ENCODE measurements at regions not wholly inside any gene's neighbourhood (a gene's known extent, or its start where the extent isn't known, plus 50 kb on each side); places are given as distances from the start of the nearest gene placed in this dataset.

DNA sequence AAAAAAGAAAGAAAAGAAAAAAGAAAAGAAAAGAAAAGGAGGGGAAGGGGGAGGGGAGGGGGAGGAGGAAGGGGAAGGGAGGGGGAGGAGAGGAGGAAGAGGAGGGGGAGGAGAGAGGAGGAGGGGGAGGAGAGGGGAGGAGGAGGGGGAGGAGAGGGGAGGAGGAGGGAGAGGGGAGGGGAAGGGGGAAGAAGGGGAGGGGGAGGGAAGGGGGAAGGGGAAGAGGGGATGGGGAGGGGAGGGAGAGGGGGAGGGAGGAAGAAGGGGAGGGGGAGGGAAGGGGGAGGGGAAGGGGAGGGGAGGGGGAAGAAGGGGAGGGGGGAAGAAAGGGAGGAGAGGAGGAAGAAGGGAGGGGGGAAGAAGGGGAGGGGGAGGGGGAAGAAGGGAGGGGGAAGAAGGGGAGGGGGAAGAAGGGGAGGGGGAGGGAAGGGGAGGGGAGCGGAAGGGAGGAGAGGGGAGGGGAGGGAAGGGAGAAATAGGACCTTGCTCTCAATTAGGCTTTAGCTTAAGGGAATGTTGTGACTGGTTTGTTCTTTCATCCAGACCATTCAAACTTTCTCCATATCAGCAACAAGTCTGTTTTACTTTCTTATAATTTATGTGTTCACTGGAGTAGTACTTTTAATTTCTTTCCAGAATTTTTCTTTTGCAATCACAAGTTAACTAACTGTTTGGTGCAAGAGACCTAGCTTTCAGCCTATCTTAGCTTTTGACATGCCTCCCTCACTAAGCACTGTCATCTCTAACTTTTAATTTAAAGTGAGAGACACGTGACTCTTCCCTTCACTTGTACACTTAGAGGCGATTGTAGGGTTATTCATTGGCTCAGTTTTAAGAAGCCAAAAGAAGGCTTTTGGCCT is 76.5 kb upstream of the EGLN3 start:
- no peaks in the 10 kb centered on the region for H3K36me3 ChIP-seq (ENCODE audit: control insufficient read depth in 1 of 2, insufficient read depth in 2 of 2, low read length in 1 of 2)
- DNase-seq: no peak
- peaks cover 0 to 1% of the 10 kb centered on the region in 2 donors for H3K27me3 ChIP-seq (ENCODE audit: control insufficient read depth in 1 of 2, insufficient read depth in 2 of 2, low read length in 1 of 2)
- H3K9me3 ChIP-seq (ENCODE audit: control insufficient read depth, low read length): no peaks in the 10 kb centered on the region
- H3K4me1 ChIP-seq (ENCODE audit: control insufficient read depth in 1 of 2, insufficient read depth in 2 of 2, low read length in 2 of 2): no peaks in the 10 kb centered on the region
- H3K27ac ChIP-seq (ENCODE audit: low read depth in 1 of 2, low read length in 2 of 2): no peak overlapping the region
- intact Hi-C loops (cut with DNase I): no loop called here
- ATAC-seq (ENCODE audit: low FRiP score): no peak
- 62 to 73% methylated on average over 3 of the region's 3 CpGs for WGBS, 2 donors
- no peak overlapping the region for H3K4me3 ChIP-seq (ENCODE audit: low read length in 2 of 2)

DNA sequence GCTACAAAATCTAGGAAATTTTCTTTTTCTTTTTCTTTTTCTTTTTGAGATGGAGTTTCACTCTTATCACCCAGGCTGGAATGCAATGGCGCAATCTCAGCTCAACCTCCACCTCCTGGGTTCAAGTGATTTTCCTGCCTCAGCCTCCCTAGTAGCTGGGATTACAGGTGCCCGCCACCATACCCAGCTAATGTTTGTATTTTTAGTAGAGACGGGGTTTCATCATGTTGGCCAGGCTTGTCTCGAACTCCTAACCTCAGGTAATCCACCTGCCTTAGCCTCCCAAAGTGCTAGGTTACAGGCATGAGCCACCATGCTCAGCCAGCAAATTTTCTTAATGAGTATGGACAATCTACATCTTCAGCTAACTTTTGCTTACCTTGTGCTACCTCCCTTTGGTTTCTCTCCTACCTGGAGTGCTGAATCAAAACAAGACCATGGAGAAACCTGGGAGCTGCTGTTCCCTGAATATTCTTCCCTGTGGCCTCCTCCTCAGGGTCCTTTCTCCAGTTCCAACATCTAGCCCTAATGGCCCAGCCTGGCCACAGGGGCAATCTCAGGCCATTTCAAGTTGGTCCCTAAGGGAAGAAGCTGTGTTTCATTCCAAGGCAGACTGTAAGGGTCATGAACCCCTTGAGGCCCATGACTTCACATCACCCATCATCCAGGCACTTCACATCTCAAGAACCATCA is 74.6 kb upstream of the EGLN3 start:
- H3K27me3 ChIP-seq (ENCODE audit: control insufficient read depth in 1 of 2, insufficient read depth in 2 of 2, low read length in 1 of 2): peaks cover 0 to 1% of the 10 kb centered on the region in 2 donors
- no peak overlapping the region for H3K27ac ChIP-seq (ENCODE audit: low read depth in 1 of 2, low read length in 2 of 2)
- intact Hi-C loops (cut with DNase I): no loop called here
- WGBS, 2 donors: 98 to 100% methylated on average over 4 of the region's 4 CpGs
- no peaks in the 10 kb centered on the region for H3K4me1 ChIP-seq (ENCODE audit: control insufficient read depth in 1 of 2, insufficient read depth in 2 of 2, low read length in 2 of 2)
- DNase-seq: no peak
- no peaks in the 10 kb centered on the region for H3K36me3 ChIP-seq (ENCODE audit: control insufficient read depth in 1 of 2, insufficient read depth in 2 of 2, low read length in 1 of 2)
- no peak for ATAC-seq (ENCODE audit: low FRiP score)
- no peaks in the 10 kb centered on the region for H3K9me3 ChIP-seq (ENCODE audit: control insufficient read depth, low read length)
- H3K4me3 ChIP-seq (ENCODE audit: low read length in 2 of 2): no peak overlapping the region

DNA sequence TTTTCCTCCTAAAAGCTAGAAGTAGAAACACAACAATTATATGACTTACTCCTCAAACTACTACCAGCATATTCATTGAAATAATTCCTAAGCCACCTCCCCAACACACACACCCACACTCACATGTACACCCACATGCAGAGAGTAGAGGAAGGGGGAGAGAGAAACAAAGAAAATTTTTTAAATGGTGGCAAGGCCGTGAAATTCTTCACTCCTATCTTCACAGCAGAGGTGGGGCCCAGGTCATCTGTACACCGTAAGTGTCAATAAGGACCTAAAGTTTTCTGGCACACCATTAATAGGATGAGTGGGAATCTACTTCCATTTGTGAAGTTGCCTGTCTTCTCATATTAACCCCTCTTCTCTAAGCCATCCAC is 73.9 kb upstream of the EGLN3 start:
- 66 to 100% methylated on average over 2 of the region's 2 CpGs for WGBS, 2 donors
- H3K27ac ChIP-seq (ENCODE audit: low read depth in 1 of 2, low read length in 2 of 2): no peak overlapping the region
- DNase-seq: no peak
- peaks cover 0 to 1% of the 10 kb centered on the region in 2 donors for H3K27me3 ChIP-seq (ENCODE audit: control insufficient read depth in 1 of 2, insufficient read depth in 2 of 2, low read length in 1 of 2)
- H3K4me1 ChIP-seq (ENCODE audit: control insufficient read depth in 1 of 2, insufficient read depth in 2 of 2, low read length in 2 of 2): no peaks in the 10 kb centered on the region
- no peaks in the 10 kb centered on the region for H3K9me3 ChIP-seq (ENCODE audit: control insufficient read depth, low read length)
- no peak for ATAC-seq (ENCODE audit: low FRiP score)
- no peak overlapping the region for H3K4me3 ChIP-seq (ENCODE audit: low read length in 2 of 2)
- intact Hi-C loops (cut with DNase I): no loop called here
- no peaks in the 10 kb centered on the region for H3K36me3 ChIP-seq (ENCODE audit: control insufficient read depth in 1 of 2, insufficient read depth in 2 of 2, low read length in 1 of 2)

DNA sequence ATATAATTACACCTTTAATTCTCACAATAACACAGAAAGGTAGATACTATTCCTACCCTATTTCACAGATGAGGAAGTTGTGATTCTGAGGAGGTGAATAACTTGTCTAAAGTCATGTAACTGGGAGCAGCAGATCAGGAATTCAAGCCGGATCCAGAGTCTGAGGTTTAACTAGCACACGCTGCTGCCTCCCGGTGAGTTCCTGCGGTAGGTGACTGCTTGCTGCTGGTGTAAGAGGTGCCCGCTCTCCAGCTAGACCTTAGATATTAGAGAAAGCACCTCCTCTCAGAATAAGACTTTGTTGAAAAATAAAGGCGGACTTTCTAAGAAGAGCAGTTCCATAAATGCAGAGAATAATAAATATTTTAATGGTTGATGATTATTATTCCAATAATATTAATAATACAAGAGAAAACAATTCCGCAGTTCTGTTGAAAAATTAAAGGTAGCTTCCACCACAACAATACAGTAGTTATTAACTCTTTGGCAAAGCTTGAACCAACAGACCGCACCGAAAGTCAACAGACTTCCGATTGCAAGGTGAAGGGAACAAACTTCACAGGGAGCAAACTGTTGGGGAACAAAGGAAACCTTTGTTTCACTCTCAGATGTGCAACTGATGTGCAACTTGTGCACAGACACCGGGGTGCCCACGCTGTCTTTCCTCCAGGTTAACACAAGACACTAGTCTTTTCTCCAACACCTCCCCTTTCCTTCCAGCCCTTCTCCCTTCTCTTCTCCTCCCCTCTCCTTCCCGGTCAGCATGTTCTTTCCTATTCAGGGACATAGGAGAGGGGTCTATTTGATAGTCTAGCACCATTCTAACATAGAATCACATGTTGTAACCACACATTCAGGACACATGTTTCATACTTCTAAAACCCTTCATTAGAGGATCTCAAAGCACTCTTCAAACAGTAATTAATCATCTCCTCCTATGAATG is 73.2 kb upstream of the EGLN3 start:
- H3K9me3 ChIP-seq (ENCODE audit: control insufficient read depth, low read length): no peaks in the 10 kb centered on the region
- no peaks in the 10 kb centered on the region for H3K36me3 ChIP-seq (ENCODE audit: control insufficient read depth in 1 of 2, insufficient read depth in 2 of 2, low read length in 1 of 2)
- ATAC-seq (ENCODE audit: low FRiP score) (no peak), DNase-seq (no peak)
- H3K4me3 ChIP-seq (ENCODE audit: low read length in 2 of 2): no peak overlapping the region
- H3K27me3 ChIP-seq (ENCODE audit: control insufficient read depth in 1 of 2, insufficient read depth in 2 of 2, low read length in 1 of 2): peaks cover 0 to 1% of the 10 kb centered on the region in 2 donors
- H3K27ac ChIP-seq (ENCODE audit: low read depth in 1 of 2, low read length in 2 of 2): no peak overlapping the region
- WGBS, 2 donors: 62 to 72% methylated on average over 13 of the region's 13 CpGs
- no peaks in the 10 kb centered on the region for H3K4me1 ChIP-seq (ENCODE audit: control insufficient read depth in 1 of 2, insufficient read depth in 2 of 2, low read length in 2 of 2)
- intact Hi-C loops (cut with DNase I): no loop called here

DNA sequence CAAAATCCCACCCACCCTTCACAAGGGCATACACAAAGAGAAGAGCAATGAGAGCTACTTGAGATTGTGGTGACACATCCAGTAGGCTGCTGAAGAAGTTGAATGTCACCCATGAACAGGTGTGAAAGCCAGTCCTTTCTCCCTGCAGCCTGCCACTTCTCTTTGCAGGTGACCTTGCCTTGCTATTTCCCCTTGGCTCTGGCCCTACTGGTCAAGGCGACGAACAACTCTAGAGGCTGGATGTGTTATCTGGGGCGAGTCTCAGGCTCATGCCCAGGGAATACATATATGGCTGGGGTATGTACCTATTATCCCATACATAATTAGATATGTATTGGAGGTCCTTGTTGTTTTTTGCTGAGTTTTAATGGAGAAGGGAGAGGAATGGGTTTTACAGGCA is 70.2 kb upstream of the EGLN3 start:
- Histone ChIP-seq H3K36me3 (ENCODE audit: control insufficient read depth in 1 of 2, insufficient read depth in 2 of 2, low read length in 1 of 2) (no peaks in the 10 kb centered on the region), H3K4me1 (ENCODE audit: control insufficient read depth in 1 of 2, insufficient read depth in 2 of 2, low read length in 2 of 2) (no peaks in the 10 kb centered on the region), H3K9me3 (ENCODE audit: control insufficient read depth, low read length) (no peaks in the 10 kb centered on the region), H3K4me3 (ENCODE audit: low read length in 2 of 2) (no peak overlapping the region), H3K27ac (ENCODE audit: low read depth in 1 of 2, low read length in 2 of 2) (no peak overlapping the region), H3K27me3 (ENCODE audit: control insufficient read depth in 1 of 2, insufficient read depth in 2 of 2, low read length in 1 of 2) (peaks cover 0 to 1% of the 10 kb centered on the region in 2 donors)
- DNase-seq (no peak), ATAC-seq (ENCODE audit: low FRiP score) (no peak)
- WGBS, 2 donors: 93 to 96% methylated on average over 3 of the region's 3 CpGs
- intact Hi-C loops (cut with DNase I): no loop called here

DNA sequence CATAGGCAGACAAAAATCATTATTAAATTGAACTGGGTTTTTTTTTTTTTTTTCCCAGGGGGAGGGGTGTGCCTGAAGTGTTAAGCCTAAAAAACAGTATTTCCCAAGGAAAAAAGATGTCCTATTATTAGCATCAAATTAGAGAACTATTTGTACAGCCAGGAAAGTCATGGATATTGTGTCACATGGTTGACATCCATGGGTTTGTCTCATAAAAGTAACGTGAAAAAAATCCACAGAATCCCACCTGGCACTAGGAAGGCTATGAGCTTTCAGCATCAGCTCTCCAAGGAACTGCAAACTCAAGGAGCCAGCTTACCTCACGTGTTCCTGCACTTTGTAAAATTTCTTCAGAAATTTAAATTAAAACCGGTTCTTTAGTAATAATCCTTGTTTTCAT is 69.1 kb upstream of the EGLN3 start:
- Histone ChIP-seq H3K27me3 (ENCODE audit: control insufficient read depth in 1 of 2, insufficient read depth in 2 of 2, low read length in 1 of 2) (peaks cover 0 to 1% of the 10 kb centered on the region in 2 donors), H3K36me3 (ENCODE audit: control insufficient read depth in 1 of 2, insufficient read depth in 2 of 2, low read length in 1 of 2) (no peaks in the 10 kb centered on the region), H3K4me1 (ENCODE audit: control insufficient read depth in 1 of 2, insufficient read depth in 2 of 2, low read length in 2 of 2) (no peaks in the 10 kb centered on the region), H3K4me3 (ENCODE audit: low read length in 2 of 2) (no peak overlapping the region), H3K9me3 (ENCODE audit: control insufficient read depth, low read length) (no peaks in the 10 kb centered on the region), H3K27ac (ENCODE audit: low read depth in 1 of 2, low read length in 2 of 2) (no peak overlapping the region)
- no peak for DNase-seq
- peak; percentile 55 for ATAC-seq (ENCODE audit: low FRiP score)
- WGBS, 2 donors: 84 to 89% methylated on average over 3 of the region's 3 CpGs
- intact Hi-C loops (cut with DNase I): no loop called here

DNA sequence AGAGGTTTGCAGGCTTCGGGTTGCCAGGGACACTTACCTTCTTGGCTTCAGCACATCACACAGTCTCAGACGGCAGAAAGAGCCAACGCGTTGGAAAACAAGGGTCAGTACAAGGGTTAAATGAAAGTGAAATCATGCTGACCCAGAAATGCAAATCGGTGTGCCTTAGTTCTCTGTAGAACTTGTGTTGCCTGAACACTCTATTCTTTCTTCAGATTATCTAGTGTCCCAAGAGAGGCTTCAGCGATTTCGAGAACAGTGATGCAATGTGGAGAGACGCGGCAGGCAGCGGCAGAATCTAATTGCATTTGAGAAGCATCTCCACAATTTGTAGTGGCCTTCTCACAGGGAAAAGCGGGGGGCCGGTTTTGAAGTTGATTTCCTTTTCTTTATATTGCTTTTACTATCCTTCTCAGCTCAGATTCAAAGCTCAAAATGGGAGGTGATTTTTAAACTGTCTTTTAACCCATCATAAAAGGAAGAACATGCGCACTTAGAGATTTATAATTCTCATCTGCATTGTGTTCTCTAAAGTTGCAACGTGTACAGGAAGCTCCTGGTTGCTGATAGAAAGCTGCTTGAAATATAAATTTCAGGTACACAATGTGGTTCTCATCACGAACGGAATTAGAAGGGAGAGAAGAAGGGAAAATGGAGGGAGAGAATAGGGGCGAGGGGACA is 67.8 kb upstream of the EGLN3 start:
- WGBS, 2 donors: 45 to 49% methylated on average over 17 of the region's 17 CpGs
- peaks cover 0 to 1% of the 10 kb centered on the region in 2 donors for H3K27me3 ChIP-seq (ENCODE audit: control insufficient read depth in 1 of 2, insufficient read depth in 2 of 2, low read length in 1 of 2)
- ATAC-seq (ENCODE audit: low FRiP score) (peak; percentile 74), DNase-seq (no peak)
- no peaks in the 10 kb centered on the region for H3K36me3 ChIP-seq (ENCODE audit: control insufficient read depth in 1 of 2, insufficient read depth in 2 of 2, low read length in 1 of 2)
- no peak overlapping the region for H3K27ac ChIP-seq (ENCODE audit: low read depth in 1 of 2, low read length in 2 of 2)
- peak overlapping the region in 1 of 2 donors; percentile 54 for H3K4me3 ChIP-seq (ENCODE audit: low read length in 2 of 2)
- H3K9me3 ChIP-seq (ENCODE audit: control insufficient read depth, low read length): no peaks in the 10 kb centered on the region
- intact Hi-C loops (cut with DNase I): no loop called here
- no peaks in the 10 kb centered on the region for H3K4me1 ChIP-seq (ENCODE audit: control insufficient read depth in 1 of 2, insufficient read depth in 2 of 2, low read length in 2 of 2)

DNA sequence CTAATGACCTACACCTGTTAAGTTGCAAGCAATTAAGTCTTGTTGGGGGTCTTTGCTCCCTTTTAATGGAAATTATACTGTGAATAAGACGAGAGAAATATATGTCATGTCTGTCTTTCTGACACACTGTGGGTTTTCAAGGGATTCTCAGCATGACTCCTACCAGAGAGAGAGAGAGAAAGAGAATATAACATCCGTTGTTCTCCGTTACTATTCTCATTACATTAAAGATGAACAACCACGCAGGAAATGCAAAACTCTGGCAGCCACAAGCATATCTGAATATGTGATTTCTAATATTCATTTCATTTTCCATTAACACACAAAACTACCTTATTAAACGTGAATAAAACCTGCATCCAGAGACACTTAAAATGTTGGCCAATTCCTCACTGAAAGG is 67.3 kb upstream of the EGLN3 start:
- H3K4me3 ChIP-seq (ENCODE audit: low read length in 2 of 2): peak overlapping the region in 1 of 2 donors; percentile 54
- intact Hi-C loops (cut with DNase I): no loop called here
- H3K27ac ChIP-seq (ENCODE audit: low read depth in 1 of 2, low read length in 2 of 2): no peak overlapping the region
- no peaks in the 10 kb centered on the region for H3K4me1 ChIP-seq (ENCODE audit: control insufficient read depth in 1 of 2, insufficient read depth in 2 of 2, low read length in 2 of 2)
- peaks cover 0 to 1% of the 10 kb centered on the region in 2 donors for H3K27me3 ChIP-seq (ENCODE audit: control insufficient read depth in 1 of 2, insufficient read depth in 2 of 2, low read length in 1 of 2)
- H3K9me3 ChIP-seq (ENCODE audit: control insufficient read depth, low read length): no peaks in the 10 kb centered on the region
- H3K36me3 ChIP-seq (ENCODE audit: control insufficient read depth in 1 of 2, insufficient read depth in 2 of 2, low read length in 1 of 2): no peaks in the 10 kb centered on the region
- 79 to 85% methylated on average over 5 of the region's 5 CpGs for WGBS, 2 donors
- DNase-seq (no peak), ATAC-seq (ENCODE audit: low FRiP score) (no peak)
